ENCODE measurements at regions not wholly inside any gene's neighbourhood (a gene's known extent, or its start where the extent isn't known, plus 50 kb on each side); places are given as distances from the start of the nearest gene placed in this dataset.

DNA sequence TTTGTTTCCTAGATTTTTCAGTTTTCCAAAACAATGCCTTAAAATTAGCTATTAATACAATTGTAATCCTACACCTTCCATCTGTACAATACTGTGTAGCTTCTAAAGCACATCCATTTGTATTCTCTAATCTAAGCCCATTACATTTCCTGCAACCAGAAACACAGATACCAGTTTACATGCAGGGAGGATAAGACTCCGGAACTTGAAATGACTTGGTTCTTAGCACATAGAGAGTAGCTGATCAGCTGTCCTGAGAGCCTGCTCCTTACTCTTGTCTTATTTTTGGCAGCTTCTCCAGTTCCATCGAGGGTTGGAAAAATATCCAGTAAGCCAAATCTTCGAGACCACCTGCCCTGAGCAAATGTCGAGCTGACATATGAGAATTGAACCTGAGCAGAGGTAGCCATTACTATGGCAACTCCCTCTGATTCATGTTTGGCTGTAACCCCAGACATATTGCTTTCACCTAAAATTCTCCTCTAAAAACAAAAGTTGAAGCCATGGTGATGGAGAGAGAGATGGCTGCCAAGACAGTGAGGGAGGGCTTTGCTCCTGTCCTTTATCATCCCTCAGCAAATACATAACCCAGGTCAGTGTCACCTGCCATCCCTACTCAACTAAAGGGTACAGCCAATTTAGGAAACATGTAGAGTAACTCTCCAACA is 542.8 kb downstream of the IRS1 start:
- no peak for DNase-seq

DNA sequence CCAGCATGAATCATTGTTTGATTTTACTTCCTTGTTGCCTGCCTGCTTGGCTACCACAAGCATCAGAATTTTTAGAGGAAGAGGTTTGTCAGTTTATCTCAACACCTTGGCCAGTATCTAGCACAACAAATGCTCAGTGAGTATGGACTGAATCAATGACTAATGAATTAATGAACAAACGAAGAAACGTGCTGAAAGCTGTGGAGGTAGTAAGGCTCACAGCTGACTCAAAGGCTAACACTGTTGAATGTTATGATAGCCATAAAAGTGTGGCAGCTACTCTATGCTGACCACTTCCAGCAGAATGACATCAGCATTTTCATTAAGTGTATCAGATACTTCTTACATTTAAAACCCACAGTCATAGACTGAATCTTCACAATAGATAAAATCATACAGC is 543.4 kb downstream of the IRS1 start:
- peak; percentile 44 for DNase-seq

DNA sequence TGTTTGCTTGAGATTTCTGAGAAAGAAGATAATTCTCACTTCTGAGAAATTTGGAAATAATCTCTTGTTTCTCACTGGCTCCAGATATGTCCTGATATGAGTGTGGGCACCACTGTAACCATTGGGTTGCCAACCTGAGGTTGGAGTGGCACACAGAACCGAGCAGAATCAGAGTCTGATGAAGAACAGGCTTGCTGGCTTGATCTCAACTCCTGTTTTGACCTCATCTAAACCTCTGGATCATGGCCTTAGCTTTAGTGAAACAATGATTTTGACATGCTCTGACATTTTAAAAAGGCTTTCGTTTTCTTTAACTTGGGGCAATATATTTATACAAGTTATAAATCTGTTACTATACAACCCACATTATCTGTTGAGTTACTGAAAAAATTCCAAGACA is 548.0 kb downstream of the IRS1 start:
- no peak for DNase-seq

DNA sequence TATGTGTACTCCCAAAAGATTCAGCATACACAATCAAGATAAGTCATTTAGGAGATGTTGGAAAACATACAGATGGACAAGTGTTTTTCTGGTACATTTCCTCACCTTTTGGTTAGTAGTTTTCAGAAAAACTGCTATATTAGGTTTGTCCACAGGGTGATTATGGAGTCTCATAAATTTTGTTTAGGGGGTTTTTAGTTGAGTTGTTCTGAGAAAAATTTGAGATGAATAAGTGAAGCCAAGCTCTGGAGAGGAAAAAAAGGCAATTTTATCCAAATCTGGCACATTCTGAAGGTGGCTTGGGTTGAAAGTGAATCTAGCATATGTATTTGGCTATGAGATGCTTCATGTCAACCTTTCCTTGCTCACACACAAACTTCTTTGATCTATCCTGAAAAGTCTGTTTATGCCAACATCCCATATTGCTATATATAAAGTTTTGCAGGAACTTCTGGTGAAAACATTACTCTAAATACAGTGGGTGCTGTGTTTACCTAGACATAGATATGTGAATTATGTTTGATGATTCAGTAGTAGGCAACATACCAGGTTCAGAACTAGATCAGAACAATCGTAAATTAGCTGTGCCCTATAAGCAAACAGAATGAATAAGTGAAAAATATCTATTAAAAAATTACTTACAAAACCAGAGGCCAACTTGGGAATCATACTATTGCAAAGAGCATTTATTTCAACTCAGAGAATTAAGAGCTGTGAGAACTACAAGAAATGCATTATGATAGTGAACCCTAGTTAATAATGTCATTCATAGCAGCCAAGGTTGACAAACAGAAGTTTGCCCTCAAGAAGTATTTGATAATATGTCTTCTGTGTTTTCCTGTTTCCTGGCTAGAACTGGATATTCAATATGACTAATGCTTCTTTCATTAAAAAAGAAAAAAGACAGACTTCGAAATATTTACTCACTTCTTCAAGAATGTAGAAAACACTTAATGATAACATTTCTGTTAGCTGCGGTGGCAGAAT is 552.0 kb downstream of the IRS1 start:
- no peak for DNase-seq

DNA sequence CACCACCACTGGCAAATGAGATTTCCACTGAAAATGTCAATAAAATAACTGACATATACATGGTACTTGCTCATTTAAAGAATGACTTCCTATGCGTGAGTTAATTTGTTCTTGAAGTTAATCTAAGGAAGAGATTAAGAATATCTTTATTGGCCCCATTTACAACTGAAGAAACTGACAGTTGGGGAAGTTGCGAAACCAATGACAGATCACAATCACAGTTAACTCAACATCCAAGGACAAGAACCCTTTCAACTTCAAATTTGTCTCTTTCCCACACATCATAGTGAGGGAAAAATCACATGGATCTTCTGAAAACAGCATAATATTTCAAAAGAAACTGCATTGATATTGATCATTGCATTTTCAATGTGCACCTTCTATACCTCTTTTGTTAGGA is 565.4 kb downstream of the IRS1 start:
- no peak for DNase-seq

DNA sequence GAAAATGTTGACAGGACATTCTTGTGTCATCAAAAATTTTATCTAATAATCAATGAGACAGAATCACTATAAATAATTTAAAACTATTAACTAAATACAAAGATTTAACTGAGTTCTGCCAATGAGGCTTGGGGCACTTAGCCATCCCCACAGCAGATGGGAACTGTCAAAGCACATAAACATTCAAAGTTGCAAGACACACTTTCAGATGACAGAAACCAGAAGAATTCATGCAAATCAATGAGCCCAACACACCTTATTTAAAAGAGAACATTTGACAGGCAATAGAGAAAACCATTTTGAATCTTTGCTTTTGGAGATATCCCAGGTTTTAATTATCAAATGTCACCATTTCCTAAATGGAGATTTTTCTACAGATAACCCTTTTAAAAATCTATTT is 566.2 kb downstream of the IRS1 start:
- DNase-seq: no peak

DNA sequence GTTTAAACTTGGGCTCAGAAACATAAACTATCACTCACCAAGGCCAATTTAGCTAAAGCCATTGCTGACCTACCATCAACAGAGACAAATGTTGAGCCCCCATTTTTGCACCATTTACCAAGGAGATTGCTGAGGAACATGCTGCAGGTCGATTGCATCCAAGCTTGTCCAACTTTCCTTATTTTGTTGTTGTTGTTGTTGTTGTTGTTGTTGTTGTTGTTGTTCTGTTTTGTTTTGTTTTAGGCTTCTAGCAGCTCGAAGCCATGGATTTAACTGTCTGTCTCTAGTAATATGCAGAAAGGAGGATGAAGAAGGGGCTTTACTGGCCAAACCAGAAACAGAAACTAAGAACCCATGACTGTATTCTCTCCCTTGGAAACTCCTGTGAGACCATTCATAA is 571.5 kb downstream of the IRS1 start:
- no peak for DNase-seq

DNA sequence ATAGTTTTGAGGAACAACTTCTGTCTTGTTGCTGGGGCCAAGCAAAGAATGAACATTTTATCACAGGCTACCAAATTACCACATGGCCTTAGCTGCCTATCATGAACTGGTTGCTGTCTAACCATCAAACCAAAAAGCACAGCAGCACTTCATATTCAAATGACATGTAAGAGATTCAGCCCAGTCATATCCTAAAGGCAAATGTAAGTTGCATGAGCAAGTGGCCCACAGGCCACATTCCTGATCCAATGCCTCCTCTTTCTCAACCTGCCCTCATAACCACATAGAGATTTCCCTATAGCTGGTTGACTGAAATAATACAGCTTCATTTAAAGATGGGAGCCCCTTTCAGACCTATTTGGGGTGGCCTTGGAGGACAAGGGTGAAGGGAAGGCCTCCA is 572.3 kb downstream of the IRS1 start:
- DNase-seq: no peak

DNA sequence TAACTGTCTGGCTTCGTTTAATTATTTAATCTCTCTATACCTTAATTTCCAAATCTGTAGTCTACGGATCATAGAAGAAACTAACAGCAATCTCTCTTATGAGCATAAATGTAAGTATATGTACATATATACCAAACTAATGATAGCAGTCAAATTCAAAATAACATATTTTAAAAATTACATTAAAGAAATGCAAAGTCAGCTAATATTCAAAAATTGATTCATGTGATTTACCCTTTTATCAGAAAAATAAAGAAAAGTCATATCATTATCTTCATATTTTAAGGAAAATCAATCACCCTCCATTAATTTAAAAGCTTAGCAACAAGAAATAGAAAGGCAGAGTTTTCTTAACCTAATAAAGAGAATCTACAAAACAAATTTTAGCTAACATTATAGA is 575.9 kb downstream of the IRS1 start:
- DNase-seq: no peak

DNA sequence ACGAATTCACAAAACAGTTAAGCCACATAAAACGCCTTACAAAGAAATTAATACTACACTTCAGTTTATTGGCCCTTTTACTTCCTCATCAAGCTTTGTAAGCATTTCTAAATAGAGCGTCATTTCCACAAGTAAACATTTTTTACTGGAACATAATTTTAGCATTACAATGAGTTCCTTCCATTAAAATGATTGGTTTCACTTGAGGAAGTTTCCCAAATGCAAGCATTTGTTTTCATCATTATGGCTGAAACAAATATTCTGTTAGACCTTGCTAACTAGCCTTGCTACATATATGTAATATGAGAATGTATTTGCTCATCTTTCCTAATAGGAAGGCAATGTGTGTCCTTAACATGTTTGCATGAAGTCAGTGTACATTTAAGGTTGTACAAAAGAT is 579.1 kb downstream of the IRS1 start:
- DNase-seq: no peak

DNA sequence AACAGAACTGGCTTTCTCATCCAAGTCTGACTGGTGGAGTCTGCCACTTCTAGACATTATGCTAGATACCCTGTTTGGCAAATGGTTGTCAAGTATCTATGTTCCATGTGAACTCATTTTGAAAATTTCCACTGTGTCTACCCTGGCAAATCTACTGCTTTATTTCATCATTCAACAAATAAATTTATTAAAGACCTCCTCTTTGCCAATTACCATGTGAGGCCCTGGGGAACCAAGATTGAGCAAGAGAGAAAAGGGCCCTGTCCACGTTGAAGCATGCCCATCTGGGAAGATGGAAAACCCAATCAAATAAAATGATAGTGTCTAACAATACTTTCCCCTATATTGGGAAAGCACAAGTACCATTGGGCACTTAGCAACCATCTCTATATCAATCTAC is 582.4 kb downstream of the IRS1 start:
- DNase-seq: no peak

DNA sequence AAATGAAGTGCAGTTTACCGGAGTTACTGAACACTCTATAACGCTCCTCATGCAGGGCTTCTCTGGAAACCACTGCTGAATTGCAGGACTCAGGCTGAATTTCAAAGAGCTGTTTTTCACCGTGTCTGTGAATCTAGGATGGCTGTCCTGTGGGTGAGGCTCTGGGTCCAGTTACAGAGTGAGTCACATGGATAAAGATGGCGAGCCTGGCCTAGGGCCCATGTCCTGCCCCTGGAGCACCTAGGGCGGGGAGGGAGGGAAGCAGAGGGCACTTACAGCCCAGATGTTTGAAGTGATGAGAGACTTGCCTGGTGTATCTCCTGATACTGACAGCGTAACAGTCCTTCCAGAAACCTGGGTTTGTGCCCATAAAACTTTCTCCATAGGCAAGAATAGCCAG is 583.0 kb downstream of the IRS1 start:
- no peak for DNase-seq

DNA sequence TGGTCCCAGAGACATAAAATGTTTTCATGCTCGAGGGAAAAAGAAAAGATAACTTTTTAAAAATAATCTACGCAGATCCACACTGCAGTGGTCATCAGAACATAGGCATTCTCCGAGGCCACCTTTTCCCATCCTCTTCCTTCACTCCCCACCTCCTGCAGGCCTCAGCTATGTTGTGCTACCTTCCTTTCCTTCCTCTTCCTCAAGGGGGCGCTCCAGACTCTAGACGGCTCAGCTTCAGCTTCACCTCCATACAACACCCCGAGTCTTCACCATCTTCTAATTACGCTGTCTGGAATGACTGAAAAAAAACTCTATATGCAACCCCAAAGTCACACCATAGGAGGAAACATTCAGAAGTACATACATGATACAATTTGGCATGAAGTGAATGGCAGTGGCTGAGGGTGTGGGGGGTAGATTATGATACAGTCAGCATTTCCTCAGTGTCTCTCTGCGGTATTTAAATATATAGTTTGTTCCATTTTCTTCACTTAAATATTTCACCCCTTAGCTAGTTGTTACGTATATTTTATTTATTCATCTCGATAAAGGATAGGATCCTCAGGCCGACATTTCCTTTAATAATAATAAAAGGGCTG is 583.6 kb downstream of the IRS1 start:
- DNase-seq: peak; percentile 75

DNA sequence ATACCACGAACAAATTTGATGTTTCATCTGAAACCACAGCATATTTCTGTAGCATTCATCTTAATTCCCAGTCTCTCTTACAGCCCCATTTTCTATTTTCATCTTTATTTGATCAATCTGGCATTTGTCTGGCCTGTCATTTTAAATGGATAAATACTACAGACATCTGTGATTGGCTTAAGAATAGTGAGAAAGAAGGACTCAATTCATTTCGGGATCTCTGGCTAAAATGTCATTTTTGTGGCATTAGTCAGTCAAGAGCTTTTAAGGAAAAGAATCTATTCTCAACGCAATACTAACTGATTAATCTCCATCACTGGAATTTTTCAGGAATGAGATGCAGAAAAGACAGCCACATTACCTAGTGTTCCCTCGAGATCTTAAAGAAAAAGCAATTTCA is 585.9 kb downstream of the IRS1 start:
- DNase-seq: no peak

DNA sequence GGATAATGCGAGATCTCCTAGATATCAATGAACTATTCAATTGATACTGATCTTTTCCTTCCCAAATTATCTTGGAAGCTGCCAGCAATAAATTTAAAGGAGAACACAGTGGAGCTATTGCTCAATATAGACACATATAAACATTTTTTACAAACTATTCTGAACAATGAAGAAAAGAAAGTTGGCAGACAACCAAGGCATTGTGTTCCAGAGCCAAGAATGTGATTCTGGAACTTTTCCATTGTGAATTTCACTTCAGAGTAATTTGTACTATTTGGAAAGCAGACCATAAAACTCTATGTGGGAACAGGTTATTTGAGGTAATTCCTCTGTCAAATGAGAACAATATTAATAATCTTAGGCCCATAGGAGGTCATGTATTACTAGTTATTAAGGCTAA is 588.2 kb downstream of the IRS1 start:
- no peak for DNase-seq

DNA sequence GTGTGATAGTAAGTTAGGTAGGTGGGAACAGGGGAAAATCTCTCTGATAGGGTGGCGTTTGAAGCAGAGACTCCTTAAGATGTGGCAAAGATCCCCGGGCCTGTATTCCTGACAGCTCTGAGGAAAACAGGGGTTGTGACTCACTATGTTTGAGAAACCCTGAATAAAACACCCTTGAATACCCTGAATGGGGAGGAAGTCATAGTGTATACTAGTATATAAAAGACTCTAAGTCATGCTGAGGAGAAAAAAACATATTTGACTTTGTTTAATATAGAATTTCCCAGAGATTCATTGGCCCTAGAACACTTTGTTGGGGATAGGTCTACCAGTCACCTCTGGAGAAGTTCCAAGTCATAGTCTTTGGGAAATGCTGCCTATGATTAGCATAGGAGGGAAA is 590.9 kb downstream of the IRS1 start:
- DNase-seq: no peak

DNA sequence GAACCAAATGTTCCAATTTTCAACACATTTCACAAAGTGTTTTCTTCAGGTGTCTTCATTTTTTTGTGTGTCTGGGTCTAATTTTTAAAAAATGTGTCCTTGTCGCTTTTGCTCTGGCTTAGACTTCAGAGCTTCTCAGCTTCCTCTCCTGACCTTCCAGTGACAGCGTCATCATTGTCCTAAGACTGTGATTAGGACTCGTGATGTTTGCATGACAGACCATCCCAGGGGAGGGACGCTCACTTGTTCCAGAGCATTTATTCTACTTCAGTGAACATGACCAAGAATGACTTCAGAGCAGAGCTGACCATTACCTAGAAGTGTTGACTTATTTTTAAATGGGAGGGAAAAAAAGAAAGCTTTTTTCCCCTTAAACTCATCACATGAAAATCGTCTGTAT is 591.9 kb downstream of the IRS1 start:
- DNase-seq: no peak

DNA sequence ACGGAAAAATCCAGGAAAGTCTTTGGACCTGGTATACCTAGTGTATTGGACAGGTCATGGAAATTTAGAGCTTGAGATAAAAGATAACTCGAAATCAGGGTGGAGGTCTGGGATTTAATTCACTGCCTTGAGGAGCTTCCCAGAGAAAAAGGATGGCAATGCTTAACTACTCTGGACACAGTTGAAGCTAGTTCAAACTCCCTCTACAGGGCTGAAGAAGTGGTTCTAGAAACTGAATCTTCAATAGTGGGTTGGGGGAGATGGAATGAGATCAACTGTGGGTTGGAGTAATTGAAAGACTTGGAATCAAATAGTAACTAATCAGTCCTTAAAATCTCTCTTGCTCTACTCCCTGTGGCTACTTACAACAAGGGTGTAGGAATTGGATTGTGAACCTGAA is 600.1 kb downstream of the IRS1 start:
- no peak for DNase-seq

DNA sequence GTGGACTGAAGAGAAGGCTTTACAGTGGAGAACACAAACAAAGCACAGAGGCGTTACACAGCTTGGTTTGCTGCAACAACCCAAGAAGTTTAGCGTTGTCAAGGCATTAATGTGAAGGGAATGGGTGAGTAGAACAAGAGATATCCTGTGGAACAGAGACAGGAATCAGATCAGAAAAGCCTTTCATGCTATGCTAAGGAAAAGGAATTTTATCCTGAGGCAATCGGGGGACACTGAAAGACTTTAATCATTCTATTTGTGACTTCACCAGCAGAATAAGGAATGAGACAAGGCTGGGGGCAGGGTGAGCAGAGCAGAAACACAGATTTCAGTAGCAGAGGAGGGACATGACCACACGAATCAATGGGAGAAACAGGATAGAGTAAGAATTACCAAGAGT is 600.7 kb downstream of the IRS1 start:
- DNase-seq: no peak

DNA sequence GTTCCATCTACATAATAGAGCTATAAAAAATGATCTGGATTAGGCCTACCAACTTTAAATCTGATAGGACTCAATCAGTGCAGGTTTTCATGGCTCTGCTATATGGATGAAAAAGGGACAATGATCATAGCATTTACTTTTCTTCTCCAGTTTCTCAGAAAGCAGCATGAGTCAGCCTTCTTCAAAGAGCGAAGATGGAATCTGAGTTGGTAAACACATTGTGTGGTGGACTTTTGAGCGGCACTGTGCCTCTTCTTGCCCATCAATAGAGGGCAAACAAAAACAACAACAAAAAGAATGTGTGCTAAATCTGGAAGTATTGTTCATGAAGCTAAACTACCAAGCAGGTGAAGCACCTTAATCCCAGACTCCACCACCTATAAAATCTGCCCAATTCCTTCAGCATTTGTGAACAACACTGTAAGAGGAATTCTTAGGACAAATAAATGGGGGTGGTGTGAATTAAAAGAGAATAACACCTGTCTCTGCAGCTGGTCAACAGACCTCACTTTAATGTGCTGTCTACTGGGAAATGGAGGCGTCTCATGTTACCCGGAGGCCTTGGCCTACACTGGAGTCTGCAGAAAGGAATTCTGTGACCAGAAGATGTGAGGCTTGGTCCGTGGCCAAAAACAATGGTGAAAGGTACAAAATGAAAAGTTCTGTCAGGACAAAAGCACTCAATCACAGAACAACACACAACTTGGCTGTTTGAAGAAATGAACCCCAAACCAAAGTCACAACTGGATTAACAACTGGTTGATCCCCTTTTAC is 609.0 kb downstream of the IRS1 start:
- DNase-seq: peak; percentile 11

DNA sequence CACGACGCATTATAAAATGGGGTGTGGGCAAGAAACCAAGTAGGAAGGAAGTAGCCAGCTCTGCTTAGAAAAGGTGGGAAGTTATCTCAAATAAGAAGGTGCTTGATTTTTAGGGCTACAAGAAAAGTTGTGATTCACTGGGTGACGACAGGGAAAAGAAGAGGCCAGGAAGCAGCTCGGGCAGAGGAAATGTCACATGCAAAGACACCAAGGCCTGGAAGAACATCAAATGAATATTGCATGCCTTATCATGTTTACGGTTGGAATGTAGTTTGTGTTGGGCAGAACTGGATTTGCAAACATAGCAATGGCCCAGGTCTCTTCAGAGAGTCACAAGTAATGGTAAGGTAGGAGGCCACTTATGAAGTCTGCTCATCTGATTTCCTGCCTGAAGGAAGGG is 610.6 kb downstream of the IRS1 start:
- no peak for DNase-seq

DNA sequence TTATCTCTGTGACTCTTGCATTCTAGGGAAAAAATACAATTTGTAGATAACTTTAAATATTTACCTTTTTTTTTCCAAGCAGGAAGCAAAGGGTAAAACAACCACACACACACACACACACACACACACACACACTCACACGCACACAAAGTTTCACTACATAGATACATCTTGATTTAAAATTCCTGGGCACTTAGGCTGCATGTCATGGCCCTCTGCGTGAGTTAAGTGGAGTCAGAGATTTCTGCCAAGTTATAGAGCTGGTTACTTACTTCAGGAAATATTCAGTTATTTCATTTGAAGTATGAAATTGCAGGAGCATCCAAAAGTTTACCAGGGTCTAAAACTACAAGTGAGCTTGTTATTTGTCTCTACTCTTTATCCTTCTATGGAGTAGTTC is 612.0 kb downstream of the IRS1 start:
- no peak for DNase-seq

DNA sequence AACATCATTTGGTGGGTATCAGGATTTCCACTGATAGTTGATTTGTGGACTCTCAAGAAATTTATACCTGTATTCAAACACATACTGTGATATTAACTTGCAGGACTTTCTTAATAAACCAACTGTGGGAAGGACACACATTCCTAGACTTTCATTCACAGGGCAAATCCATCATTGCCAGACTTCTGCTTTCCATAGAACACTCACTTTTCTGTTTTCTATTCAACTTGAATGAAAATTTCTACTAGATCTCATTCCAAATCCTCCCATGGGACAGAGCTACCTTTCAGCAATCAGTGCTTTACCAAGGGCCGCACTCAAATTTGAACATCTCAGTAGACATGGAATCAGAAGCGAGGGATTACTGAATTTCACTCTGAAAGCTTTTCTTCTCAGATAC is 612.5 kb downstream of the IRS1 start:
- DNase-seq: no peak
